HCT116 (cell line): ENCODE measurements at regions not wholly inside any gene's neighbourhood (a gene's known extent, or its start where the extent isn't known, plus 50 kb on each side); places are given as distances from the start of the nearest gene placed in this dataset.

Source experiments
- EZH2 ChIP-seq: fragments of 200-600 bp; sonication (generic); IDR thresholded peaks from 2 replicates; pipeline ENCODE4 v1.6.1; 2017; ENCODE audit warnings: antibody characterized with exemption, mixed run types
- REST ChIP-seq: IDR thresholded peaks from 2 replicates; pipeline ENCODE4 v1.6.1; 2012; ENCODE audit warnings: low read depth
- ZBTB33 ChIP-seq: IDR thresholded peaks from 2 replicates; pipeline ENCODE4 v1.6.1; 2011; ENCODE audit warnings: mild to moderate bottlenecking, low read length, moderate library complexity; ENCODE audit not compliant: insufficient replicate concordance; ENCODE audit errors: extremely low read depth

- no peak for TF ChIP-seq EZH2
- TF ChIP-seq REST: no peak
- no peak for TF ChIP-seq ZBTB33
Measured at GRCh38 chr16:58866935-58867334, 132.8 kb upstream of the GOT2 start.
